Gastrocnemius medialis (tissue), 4 donors: ENCODE measurements at regions not wholly inside any gene's neighbourhood (a gene's known extent, or its start where the extent isn't known, plus 50 kb on each side); places are given as distances from the start of the nearest gene placed in this dataset.

Experiments used
- CTCF ChIP-seq, 5 experiments: fragments of 450-650 bp in 3 of 5; fragments of 200-600 bp in 2 of 5; sonication (generic) in 2 of 5; IDR thresholded peaks in 4 of 5; conservative IDR thresholded peaks in 1 of 5; 1 replicate in 4 of 5; 2 replicates in 1 of 5; pipeline ENCODE4 v1.5.1; 2016 to 2019; ENCODE audit warnings: antibody characterized with exemption in 5 of 5, mild to moderate bottlenecking in 3 of 5, moderate library complexity in 3 of 5
- POLR2A ChIP-seq, 2 donors: fragments of 450-650 bp; IDR thresholded peaks; one replicate each; pipeline ENCODE4 v1.6.1; 2017; ENCODE audit warnings: antibody characterized with exemption in 2 of 2, mild to moderate bottlenecking in 2 of 2, moderate library complexity in 2 of 2

GRCh38 chr5:74300808-74301389 lies 339.6 kb downstream of the ENC1 start:
- TF ChIP-seq CTCF (IDR thresholded peaks at IDR 0.05 in 4 of 5, conservative IDR thresholded peaks at IDR 0.05 in 1 of 5) (no peak), POLR2A (IDR thresholded peaks at IDR 0.05) (no peak)
